GM19043 (cell line): ENCODE measurements at regions not wholly inside any gene's neighbourhood (a gene's known extent, or its start where the extent isn't known, plus 50 kb on each side); places are given as distances from the start of the nearest gene placed in this dataset.
A peak's percentile ranks its signal among the peaks of the same experiment; 100 is the strongest.

Experiments
- ATAC-seq: cut with Tn5 transposase; IDR thresholded peaks from one replicate; pipeline ENCODE4 v1.9.1; 2021; ENCODE audit warnings: low read depth; ENCODE audit not compliant: unreplicated experiment

- no peak for ATAC-seq
Measured at GRCh38 chr3:24639481-24640329, 145.1 kb upstream of the THRB start.

- no peak for ATAC-seq
Measured at GRCh38 chr3:24640330-24640877, 145.8 kb upstream of the THRB start.

GRCh38 chr3:24641628-24642027, 147.0 kb upstream of the THRB start:
- ATAC-seq: no peak

- no peak for ATAC-seq
Measured at GRCh38 chr3:24645047-24645446, 150.4 kb upstream of the THRB start.

DNA sequence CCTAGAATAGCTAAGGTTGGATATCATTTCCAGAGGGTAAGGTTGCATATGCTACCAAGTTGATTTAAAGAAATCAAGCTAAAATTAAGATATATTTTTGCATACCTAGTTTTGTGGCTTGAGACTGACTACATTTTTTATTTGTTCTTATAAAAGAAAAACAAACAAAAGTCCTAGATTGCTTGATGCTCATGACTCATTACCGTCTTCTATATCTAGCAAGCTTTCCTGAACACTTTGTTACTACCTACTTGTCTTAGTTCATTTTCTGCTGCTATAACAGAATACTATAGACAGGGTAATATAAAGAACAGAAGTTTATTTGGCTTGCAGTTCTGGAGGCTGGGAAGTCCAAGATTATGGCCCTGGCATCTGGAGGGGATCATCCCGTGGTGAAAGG, 152.1 kb upstream of the THRB start:
- no peak for ATAC-seq

- no peak for ATAC-seq
Measured at GRCh38 chr3:24648063-24648462, 153.4 kb upstream of the THRB start.

DNA sequence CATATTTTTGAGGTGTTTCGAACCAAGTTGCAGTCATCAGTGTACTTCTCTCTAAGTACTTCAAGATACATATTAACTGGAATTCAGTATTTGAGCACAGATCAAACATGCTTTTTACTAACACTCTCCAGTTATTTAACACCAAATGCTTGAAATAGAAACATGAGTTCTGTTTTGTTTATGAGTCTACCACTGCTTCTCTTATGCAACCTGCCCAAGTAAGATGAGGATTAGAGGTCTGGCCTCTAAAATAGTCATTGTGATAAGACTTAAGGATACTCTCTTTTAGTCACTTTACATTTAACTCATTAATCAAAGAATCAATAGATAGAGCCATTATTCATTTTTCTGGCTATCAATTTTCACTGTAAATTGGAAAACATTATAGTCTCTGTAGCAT, 156.2 kb upstream of the THRB start:
- no peak for ATAC-seq

DNA sequence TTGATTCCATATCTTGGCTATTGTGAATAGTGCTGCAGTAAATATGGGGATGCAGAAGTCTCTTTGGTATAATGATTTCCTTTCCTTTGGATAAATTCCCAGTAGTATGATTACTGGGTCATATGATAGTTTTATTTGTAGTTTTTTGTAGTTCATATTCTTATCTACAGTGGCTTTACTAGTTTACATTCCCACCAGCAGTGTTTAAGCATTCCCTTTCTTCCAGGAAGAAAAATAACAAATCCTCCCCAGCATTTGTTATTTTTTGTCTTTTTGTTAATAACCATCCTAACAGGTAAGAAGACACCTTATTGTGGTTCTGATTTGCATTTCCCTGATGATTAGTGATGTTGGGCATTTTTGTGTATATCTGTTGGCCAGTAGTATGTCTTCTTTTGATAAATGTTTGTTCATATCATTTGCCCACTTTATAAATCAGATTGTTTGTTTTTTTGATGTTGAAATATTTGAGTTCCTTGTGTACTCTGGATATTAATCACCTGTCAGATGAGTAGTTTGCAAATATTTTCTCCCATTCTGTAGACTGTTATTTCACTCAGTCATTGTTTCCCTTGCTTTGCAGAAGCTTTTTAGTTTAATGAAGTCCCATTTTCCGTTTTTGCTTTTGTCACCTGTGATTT, 163.3 kb upstream of the THRB start:
- no peak for ATAC-seq

DNA sequence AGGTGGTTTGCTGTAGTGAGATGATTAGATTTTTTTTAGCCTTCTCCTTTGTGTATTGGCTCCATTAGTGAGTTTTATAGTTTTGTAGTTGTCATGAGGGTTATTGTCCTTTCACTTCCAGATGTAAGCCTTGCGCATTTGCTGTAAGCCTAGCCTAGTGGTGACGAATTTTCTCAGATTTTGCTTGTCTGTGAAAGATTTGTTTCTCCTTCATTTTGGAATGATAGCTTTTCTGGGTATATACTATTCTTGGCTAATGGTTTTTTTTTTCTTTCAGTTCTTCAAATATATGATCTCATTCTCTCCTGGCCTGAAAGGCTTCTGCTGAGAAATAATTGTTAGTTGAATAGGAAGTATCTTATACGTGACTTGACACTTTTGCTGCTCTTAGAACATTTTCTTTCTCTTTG, 166.5 kb upstream of the THRB start:
- no peak for ATAC-seq

GRCh38 chr3:24662449-24663345, 168.0 kb upstream of the THRB start:
- ATAC-seq: no peak

DNA sequence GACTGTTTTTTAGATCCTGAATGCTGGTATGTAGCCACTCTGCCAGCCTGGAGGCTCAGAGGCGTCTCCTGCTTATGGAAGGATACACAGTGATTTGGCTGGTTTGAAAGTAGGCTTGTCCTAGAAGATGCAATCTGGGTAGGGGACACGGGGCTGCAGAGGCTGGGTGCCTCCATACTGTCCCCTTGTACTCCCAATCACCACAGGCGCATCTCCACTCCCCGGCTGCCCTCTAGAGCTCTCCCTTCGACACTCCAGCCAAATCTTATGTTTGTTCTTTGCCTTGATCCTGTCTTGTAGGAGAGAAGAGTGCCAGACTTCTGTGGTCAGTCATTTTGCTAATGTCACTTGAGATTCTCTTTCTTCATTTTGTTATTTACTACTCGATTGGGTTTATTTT, 168.8 kb upstream of the THRB start:
- ATAC-seq: no peak

- ATAC-seq: no peak
Measured at GRCh38 chr3:24668039-24668438, 173.4 kb upstream of the THRB start.

- ATAC-seq: no peak
Measured at GRCh38 chr3:24670871-24671270, 176.2 kb upstream of the THRB start.

DNA sequence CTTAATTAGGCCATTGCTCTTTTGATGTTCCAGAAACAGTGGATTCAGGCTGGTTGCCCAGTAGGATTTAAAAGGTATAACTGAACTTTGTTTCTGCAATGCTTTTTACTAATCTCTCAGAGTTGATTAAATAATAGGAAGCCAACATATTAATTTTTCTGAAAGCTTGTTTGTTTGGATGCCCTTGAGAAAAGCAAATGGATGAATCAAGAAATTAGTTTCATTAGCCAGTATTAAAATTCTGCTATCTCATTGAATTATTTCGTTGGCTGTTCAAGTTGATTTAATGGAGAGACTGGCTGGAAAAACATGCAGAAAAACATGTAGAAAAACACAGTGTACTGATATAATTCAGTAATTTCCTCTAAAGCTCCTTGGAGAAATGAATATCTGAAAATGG, 178.9 kb upstream of the THRB start:
- no peak for ATAC-seq

DNA sequence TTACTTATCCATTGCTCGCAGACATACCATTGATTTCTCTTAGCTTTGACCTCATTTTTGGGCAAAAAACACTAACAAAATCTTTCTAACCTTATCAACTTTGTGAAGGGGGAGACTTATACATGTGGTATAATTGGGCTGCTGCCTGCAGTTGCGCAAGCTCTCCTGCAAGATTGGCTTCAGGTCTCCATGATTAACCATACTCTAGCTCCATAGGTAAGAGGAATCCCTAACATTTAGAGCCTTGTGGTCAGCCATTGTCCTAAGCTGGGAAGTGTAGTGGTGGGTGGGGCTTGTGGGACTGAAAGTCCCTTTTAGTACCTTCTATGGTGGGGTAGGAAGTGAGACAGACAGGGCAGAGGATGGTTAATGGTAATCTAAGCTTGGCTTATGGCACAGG, 179.6 kb upstream of the THRB start:
- no peak for ATAC-seq

DNA sequence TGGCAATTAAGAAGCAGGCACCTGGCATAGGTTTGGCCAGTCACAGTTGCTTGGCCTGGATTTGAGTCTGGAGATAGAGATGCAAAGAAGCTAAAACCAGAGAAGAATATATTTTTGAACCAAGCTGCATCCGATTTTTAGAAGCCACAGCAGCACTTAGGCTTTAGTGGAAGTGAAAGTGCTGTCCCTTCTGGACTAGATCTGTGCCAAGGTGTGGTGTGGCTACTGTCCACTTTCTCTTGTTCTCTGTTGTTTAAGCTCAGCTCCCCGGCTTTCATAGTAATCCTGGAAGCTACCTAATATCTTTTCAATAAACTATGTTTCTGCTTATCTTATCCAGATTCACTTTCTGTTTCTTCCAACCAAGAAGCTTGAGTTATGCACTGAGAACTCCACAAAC, 183.4 kb upstream of the THRB start:
- no peak for ATAC-seq

DNA sequence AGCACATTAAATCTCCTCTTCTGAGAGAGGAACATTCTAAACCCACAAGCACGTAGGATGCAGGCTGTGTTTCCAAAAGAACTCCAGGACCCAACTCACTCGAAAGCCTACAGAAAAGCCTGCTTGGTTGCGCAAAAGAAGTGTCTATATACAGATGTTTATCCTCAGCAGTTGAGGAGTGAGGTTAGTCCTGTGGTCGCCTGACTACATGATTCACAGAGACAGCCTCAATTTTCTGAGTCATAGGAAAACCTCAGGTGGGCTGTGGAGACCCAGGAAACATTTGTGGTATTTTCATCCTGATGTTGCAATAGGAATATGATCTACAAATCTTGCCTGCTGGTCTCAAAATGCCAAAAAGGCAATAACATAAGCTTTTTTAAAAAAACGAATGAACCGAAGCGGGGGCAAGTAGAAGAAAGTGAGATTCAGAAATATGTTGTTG, 183.8 kb upstream of the THRB start:
- no peak for ATAC-seq

- no peak for ATAC-seq
Measured at GRCh38 chr3:24679429-24679828, 184.8 kb upstream of the THRB start.

DNA sequence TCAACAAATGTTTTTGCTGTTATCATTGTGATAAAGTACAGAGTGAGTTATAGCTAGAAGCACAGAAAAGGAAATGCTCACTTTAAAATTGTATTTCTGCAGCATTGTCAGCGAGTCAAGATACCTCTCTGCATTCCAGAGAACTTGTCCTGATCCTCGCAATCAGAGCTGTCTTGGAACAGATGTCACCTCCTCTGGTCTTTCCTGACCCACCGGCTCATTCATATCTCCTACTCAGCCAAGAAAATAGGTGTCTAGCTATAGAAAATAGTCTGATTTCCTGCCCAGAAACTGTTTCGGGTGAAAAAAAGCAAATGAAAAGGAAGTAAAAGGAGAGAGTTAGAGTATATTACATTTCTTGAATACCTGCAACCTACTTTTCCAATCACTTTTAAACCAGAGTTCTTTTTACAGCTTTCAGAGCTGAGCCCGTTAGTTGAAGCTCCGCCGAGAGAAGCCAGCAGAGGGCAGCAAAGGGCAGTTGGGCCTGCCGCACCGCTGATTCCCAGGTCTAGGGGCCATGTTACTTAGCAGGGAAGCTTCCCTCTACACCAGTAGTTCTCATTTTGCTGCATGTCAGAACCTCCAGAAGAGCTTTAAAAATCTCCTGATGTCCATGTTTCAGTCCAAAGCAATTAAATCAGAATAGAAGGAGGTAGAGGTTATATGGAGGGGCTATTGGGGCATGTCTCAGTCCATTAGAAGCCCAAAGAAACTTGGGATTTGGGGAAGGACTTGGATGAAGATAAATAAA, 185.7 kb upstream of the THRB start:
- peak; percentile 78 for ATAC-seq

- no peak for ATAC-seq
Measured at GRCh38 chr3:24682141-24682547, 187.5 kb upstream of the THRB start.
